GM23338 (cell line): ENCODE measurements at regions not wholly inside any gene's neighbourhood (a gene's known extent, or its start where the extent isn't known, plus 50 kb on each side); places are given as distances from the start of the nearest gene placed in this dataset.

Experiments used
- ATAC-seq: fragments of 200-7000 bp; cut with Tn5 transposase; 3 replicates; pipeline ENCODE4 v1.9.1; 2020
- DNase-seq: peaks from one replicate; pipeline ENCODE4 v3.0.0-alpha.2; 2015; ENCODE audit warnings: low spot score
- H2AFZ ChIP-seq: fragments of 200-600 bp; sonication (generic); 2 replicates; pipeline ENCODE4 v1.8.0; 2016; ENCODE audit warnings: antibody characterized with exemption, mild to moderate bottlenecking, moderate library complexity
- H3F3A ChIP-seq: fragments of 200-600 bp; sonication (generic); replicated peaks from 2 replicates; pipeline ENCODE4 v1.8.0; 2017; ENCODE audit warnings: antibody characterized with exemption, mixed run types, low read depth
- H3K27ac ChIP-seq: fragments of 200-600 bp; sonication (generic); 2 replicates; pipeline ENCODE4 v1.6.1; 2016; ENCODE audit warnings: low read depth
- H3K27me3 ChIP-seq: fragments of 200-600 bp; sonication (generic); 2 replicates; pipeline ENCODE4 v1.8.0; 2016; ENCODE audit warnings: mild to moderate bottlenecking, mixed run types, moderate library complexity; ENCODE audit not compliant: insufficient read depth
- H3K36me3 ChIP-seq: fragments of 200-600 bp; sonication (generic); 2 replicates; pipeline ENCODE4 v1.8.0; 2016; ENCODE audit warnings: mild to moderate bottlenecking; ENCODE audit not compliant: insufficient read depth
- H3K4me1 ChIP-seq: fragments of 200-600 bp; sonication (generic); 2 replicates; pipeline ENCODE4 v1.8.0; 2016; ENCODE audit warnings: mild to moderate bottlenecking, moderate library complexity; ENCODE audit not compliant: insufficient read depth
- H3K4me2 ChIP-seq: fragments of 200-600 bp; sonication (generic); 2 replicates; pipeline ENCODE4 v1.7.1; 2017; ENCODE audit warnings: mixed run types
- H3K4me3 ChIP-seq: fragments of 200-600 bp; sonication (generic); 2 replicates; pipeline ENCODE4 v1.6.1; 2016; ENCODE audit warnings: mixed run types
- H3K79me2 ChIP-seq: fragments of 200-600 bp; sonication (generic); replicated peaks from 2 replicates; pipeline ENCODE4 v1.8.0; 2017; ENCODE audit warnings: mild to moderate bottlenecking; ENCODE audit not compliant: insufficient read depth
- H3K9me2 ChIP-seq: fragments of 200-600 bp; sonication (generic); 2 replicates; pipeline ENCODE4 v1.8.0; 2017; ENCODE audit not compliant: insufficient read depth
- H4K20me1 ChIP-seq: fragments of 200-600 bp; sonication (generic); replicated peaks from 2 replicates; pipeline ENCODE4 v1.8.0; 2017; ENCODE audit warnings: mild to moderate bottlenecking; ENCODE audit not compliant: insufficient read depth
- H3K27ac Mint-ChIP-seq: 2 replicates; pipeline ENCODE4 v1.8.0; 2020; ENCODE audit warnings: inconsistent platforms, mild to moderate bottlenecking, moderate library complexity, mixed read lengths
- H3K27me3 Mint-ChIP-seq: 3 replicates; pipeline ENCODE4 v1.8.0; 2022; ENCODE audit warnings: low read depth, mild to moderate bottlenecking, moderate library complexity, mixed read lengths, inconsistent platforms; ENCODE audit not compliant: insufficient read depth, poor library complexity
- H3K36me3 Mint-ChIP-seq: 3 replicates; pipeline ENCODE4 v1.8.0; 2021; ENCODE audit warnings: low read depth, mild to moderate bottlenecking, inconsistent platforms, moderate library complexity, mixed read lengths
- H3K4me1 Mint-ChIP-seq: 3 replicates; pipeline ENCODE4 v1.8.0; 2020; ENCODE audit warnings: mild to moderate bottlenecking, inconsistent platforms, mixed read lengths
- H3K4me3 Mint-ChIP-seq: 3 replicates; pipeline ENCODE4 v1.8.0; 2021; ENCODE audit warnings: moderate library complexity, mild to moderate bottlenecking, inconsistent platforms, mixed read lengths
- H3K9me3 Mint-ChIP-seq: 3 replicates; pipeline ENCODE4 v1.8.0; 2020; ENCODE audit warnings: moderate library complexity, mild to moderate bottlenecking, inconsistent platforms, mixed read lengths
- CREB1 ChIP-seq: fragments of 250-450 bp; sonication (Bioruptor Pico); IDR thresholded peaks from 2 replicates; pipeline ENCODE4 v1.5.0; 2020; ENCODE audit warnings: low read depth, mild to moderate bottlenecking, moderate library complexity
- EZH2 ChIP-seq: fragments of 200-600 bp; sonication (generic); IDR thresholded peaks from one replicate; pipeline ENCODE4 v1.8.0; 2017; ENCODE audit warnings: antibody characterized with exemption, mild to moderate bottlenecking, low read depth; ENCODE audit not compliant: unreplicated experiment
- EZH2phosphoT487 ChIP-seq: fragments of 200-600 bp; sonication (generic); IDR thresholded peaks from one replicate; pipeline ENCODE4 v1.8.1; 2018; ENCODE audit warnings: antibody characterized with exemption; ENCODE audit not compliant: unreplicated experiment
- JUNB ChIP-seq: IDR thresholded peaks from one replicate; pipeline ENCODE4 v1.6.1; 2016; ENCODE audit warnings: antibody characterized with exemption; ENCODE audit not compliant: unreplicated experiment
- POLR2AphosphoS5 ChIP-seq: IDR thresholded peaks from 2 replicates; pipeline ENCODE4 v1.6.1; 2016; ENCODE audit warnings: antibody characterized with exemption, low read depth
- STAT1 ChIP-seq: IDR thresholded peaks from one replicate; pipeline ENCODE4 v1.6.1; 2016; ENCODE audit warnings: antibody characterized with exemption; ENCODE audit not compliant: unreplicated experiment
- ZNF114 ChIP-seq: fragments of 250-450 bp; sonication (Bioruptor Pico); IDR thresholded peaks from 2 replicates; pipeline ENCODE4 v1.5.0; 2020; ENCODE audit warnings: mild to moderate bottlenecking, moderate library complexity
- TF ChIP-seq, protein P1 (sequence below): IDR thresholded peaks from 2 replicates; pipeline ENCODE4 v1.6.1; 2016; ENCODE audit warnings: antibody characterized with exemption
- TF ChIP-seq, protein P2 (sequence below): IDR thresholded peaks from one replicate; pipeline ENCODE4 v1.6.1; 2018; ENCODE audit warnings: antibody characterized with exemption; ENCODE audit not compliant: unreplicated experiment

- TF ChIP-seq EZH2phosphoT487: no peak
- TF ChIP-seq, protein P1, sequence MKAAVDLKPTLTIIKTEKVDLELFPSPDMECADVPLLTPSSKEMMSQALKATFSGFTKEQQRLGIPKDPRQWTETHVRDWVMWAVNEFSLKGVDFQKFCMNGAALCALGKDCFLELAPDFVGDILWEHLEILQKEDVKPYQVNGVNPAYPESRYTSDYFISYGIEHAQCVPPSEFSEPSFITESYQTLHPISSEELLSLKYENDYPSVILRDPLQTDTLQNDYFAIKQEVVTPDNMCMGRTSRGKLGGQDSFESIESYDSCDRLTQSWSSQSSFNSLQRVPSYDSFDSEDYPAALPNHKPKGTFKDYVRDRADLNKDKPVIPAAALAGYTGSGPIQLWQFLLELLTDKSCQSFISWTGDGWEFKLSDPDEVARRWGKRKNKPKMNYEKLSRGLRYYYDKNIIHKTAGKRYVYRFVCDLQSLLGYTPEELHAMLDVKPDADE: no peak
- TF ChIP-seq STAT1: no peak
- TF ChIP-seq JUNB: no peak
- TF ChIP-seq, protein P2, sequence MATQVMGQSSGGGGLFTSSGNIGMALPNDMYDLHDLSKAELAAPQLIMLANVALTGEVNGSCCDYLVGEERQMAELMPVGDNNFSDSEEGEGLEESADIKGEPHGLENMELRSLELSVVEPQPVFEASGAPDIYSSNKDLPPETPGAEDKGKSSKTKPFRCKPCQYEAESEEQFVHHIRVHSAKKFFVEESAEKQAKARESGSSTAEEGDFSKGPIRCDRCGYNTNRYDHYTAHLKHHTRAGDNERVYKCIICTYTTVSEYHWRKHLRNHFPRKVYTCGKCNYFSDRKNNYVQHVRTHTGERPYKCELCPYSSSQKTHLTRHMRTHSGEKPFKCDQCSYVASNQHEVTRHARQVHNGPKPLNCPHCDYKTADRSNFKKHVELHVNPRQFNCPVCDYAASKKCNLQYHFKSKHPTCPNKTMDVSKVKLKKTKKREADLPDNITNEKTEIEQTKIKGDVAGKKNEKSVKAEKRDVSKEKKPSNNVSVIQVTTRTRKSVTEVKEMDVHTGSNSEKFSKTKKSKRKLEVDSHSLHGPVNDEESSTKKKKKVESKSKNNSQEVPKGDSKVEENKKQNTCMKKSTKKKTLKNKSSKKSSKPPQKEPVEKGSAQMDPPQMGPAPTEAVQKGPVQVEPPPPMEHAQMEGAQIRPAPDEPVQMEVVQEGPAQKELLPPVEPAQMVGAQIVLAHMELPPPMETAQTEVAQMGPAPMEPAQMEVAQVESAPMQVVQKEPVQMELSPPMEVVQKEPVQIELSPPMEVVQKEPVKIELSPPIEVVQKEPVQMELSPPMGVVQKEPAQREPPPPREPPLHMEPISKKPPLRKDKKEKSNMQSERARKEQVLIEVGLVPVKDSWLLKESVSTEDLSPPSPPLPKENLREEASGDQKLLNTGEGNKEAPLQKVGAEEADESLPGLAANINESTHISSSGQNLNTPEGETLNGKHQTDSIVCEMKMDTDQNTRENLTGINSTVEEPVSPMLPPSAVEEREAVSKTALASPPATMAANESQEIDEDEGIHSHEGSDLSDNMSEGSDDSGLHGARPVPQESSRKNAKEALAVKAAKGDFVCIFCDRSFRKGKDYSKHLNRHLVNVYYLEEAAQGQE: no peak
Observed at GRCh38 chr6:19470333-19470732, 366.8 kb upstream of the ID4 start (continued).

GRCh38 chr6:19472153-19472552 is 365.0 kb upstream of the ID4 start:
- H3K27ac ChIP-seq: no peak overlapping the region
- no peak for ATAC-seq
- TF ChIP-seq, protein P1: no peak
- TF ChIP-seq STAT1 (no peak), CREB1 (no peak), EZH2 (no peak), ZNF114 (CRISPR knock-in tag) (no peak), JUNB (no peak), POLR2AphosphoS5 (no peak)
- TF ChIP-seq, protein P2: no peak

More at GRCh38 chr6:19472153-19472552, 365.0 kb upstream of the ID4 start:
- no peak for DNase-seq
- Histone ChIP-seq H4K20me1 (no peaks in the 10 kb centered on the region), H3K27me3 (no peaks in the 10 kb centered on the region), H3K9me2 (0 out of 2 replicates have a peak, but pooled peaks cover 6% of the 10 kb centered on the region), H3F3A (no peaks in the 10 kb centered on the region), H2AFZ (no peak overlapping the region), H3K36me3 (no peaks in the 10 kb centered on the region), H3K4me2 (no peak overlapping the region), H3K79me2 (no peaks in the 10 kb centered on the region), H3K4me3 (no peak overlapping the region), H3K4me1 (no peaks in the 10 kb centered on the region)
- no peak overlapping the region for H3K4me3 Mint-ChIP-seq
- H3K27me3 Mint-ChIP-seq: no peaks in the 10 kb centered on the region
- peaks cover 27% of the 10 kb centered on the region for H3K36me3 Mint-ChIP-seq
- H3K27ac Mint-ChIP-seq: no peak overlapping the region
- H3K4me1 Mint-ChIP-seq: no peaks in the 10 kb centered on the region
- H3K9me3 Mint-ChIP-seq: peaks cover 25% of the 10 kb centered on the region
